ENCODE measurements at regions not wholly inside any gene's neighbourhood (a gene's known extent, or its start where the extent isn't known, plus 50 kb on each side); places are given as distances from the start of the nearest gene placed in this dataset.

DNA sequence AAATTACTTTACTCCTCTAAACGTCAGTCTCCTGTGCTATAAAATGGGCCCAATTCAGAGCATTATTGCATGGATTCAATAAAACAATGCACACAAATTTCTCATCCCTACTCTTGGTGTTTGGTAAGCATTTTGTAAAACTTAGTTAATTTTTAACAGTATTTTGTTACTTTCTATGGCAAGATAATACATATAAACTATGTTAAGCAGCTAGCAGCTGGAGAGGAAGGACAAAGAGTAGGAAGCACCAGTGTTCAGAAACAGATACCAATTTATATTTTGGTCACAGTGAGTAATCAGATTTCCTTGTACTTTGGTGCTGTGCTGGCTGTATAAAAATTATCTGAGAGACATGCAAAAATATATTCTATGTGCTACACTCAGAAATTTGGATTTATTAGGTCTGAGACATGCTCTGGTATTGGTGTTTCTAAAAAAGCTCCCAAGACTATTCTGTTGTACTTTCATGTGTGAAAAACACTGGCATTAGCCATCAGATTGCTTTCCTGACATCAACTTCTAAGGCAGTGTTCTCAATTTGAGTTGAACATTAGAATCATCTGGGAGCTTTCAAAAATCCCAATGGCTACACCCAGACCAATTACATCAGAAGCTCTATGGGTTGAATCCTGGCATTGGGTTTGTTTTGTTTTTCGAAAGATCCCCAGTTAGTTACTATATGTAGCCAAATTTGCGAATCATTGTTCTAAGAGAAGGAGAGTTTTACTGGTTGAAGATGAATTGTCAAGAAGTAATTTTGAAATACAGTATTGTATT lies 100.3 kb upstream of the C1orf87 start:
- DNase-seq (ENCODE audit: low spot score in 2 of 2), result no peak
- TF ChIP-seq, protein P1, sequence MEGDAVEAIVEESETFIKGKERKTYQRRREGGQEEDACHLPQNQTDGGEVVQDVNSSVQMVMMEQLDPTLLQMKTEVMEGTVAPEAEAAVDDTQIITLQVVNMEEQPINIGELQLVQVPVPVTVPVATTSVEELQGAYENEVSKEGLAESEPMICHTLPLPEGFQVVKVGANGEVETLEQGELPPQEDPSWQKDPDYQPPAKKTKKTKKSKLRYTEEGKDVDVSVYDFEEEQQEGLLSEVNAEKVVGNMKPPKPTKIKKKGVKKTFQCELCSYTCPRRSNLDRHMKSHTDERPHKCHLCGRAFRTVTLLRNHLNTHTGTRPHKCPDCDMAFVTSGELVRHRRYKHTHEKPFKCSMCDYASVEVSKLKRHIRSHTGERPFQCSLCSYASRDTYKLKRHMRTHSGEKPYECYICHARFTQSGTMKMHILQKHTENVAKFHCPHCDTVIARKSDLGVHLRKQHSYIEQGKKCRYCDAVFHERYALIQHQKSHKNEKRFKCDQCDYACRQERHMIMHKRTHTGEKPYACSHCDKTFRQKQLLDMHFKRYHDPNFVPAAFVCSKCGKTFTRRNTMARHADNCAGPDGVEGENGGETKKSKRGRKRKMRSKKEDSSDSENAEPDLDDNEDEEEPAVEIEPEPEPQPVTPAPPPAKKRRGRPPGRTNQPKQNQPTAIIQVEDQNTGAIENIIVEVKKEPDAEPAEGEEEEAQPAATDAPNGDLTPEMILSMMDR (IDR thresholded peaks at IDR 0.05), result no peak
- no peak for TF ChIP-seq POLR2A (IDR thresholded peaks at IDR 0.05)
- no peak overlapping the region for H3K4me3 ChIP-seq (ENCODE audit: low read depth, poor library complexity, severe bottlenecking)
- WGBS, 2 donors, result 76 to 81% methylated on average over 3 of the region's 3 CpGs
- intact Hi-C loops (cut with DNase I; ENCODE audit: low total_unique reads), result no loop called here

DNA sequence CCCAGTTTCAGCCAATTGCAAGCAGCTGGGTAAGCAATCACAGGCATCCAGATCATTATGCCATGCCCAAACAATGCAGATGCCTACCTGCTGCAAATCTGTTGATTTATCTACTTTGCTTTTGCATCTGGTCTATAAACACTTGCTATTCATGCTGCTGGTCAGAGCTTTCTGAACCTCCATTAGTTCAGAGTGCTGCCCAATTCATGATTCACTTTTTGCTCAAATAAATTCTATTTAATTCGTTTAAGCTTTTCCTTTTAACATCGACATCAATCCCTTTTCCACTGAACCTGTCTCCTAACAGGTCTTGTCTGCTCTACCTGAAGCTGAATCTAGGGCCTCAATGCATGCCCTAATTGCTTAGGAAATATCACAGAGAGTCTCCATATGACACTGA lies 99.4 kb upstream of the C1orf87 start:
- H3K4me3 ChIP-seq (ENCODE audit: low read depth, poor library complexity, severe bottlenecking), result no peak overlapping the region
- intact Hi-C loops (cut with DNase I; ENCODE audit: low total_unique reads), result no loop called here
- TF ChIP-seq, protein P1 (IDR thresholded peaks at IDR 0.05), result no peak
- TF ChIP-seq POLR2A (IDR thresholded peaks at IDR 0.05), result no peak
- WGBS, 2 donors, result 91 to 98% methylated on average over 2 of the region's 2 CpGs
- no peak for DNase-seq (ENCODE audit: low spot score in 2 of 2)

DNA sequence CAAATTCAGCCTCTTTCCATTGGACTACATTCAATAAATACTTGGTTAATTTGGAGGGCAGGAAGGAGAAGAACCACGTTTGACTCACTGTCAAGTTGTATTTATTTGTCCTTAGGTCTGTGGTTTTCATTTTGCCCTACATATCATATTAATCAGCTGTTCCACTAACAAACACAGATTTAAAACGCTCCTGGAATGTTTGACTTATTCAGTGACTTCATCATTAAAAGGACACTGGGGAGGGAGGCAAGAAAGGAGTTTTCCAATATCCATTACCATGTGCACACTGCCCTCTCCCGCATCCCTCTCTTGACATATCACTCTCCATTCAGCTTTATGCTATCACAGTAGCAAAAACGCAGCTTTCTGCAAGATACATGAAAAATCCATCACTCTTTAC lies 98.2 kb upstream of the C1orf87 start:
- H3K4me3 ChIP-seq (ENCODE audit: low read depth, poor library complexity, severe bottlenecking), result no peak overlapping the region
- TF ChIP-seq POLR2A (IDR thresholded peaks at IDR 0.05), result no peak
- TF ChIP-seq, protein P1 (IDR thresholded peaks at IDR 0.05), result no peak
- DNase-seq (ENCODE audit: low spot score in 2 of 2), result no peak
- 56 to 62% methylated on average over 4 of the region's 4 CpGs for WGBS, 2 donors
- intact Hi-C loops (cut with DNase I; ENCODE audit: low total_unique reads), result no loop called here

DNA sequence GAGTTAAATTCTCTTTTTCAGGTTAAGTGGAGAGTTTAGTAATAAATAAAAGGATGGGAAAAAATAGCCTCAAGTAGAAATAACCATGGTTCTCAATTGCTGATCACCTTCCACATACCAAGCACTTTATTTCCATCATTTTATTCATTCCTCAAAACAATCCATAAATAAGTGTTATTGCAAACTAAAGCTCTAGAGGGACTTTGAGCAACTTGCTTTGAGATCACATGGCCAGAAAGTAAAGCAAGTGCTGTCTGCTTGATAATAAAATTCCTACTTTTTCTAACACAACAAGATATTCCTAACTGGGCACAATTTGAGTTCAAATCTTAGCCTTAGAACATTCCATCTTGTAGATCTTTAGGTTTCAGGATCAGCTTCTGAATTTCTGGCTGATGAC lies 97.1 kb upstream of the C1orf87 start:
- DNase-seq (ENCODE audit: low spot score in 2 of 2), result no peak
- TF ChIP-seq, protein P1 (IDR thresholded peaks at IDR 0.05), result no peak
- TF ChIP-seq POLR2A (IDR thresholded peaks at IDR 0.05), result no peak
- no peak overlapping the region for H3K4me3 ChIP-seq (ENCODE audit: low read depth, poor library complexity, severe bottlenecking)
- intact Hi-C loops (cut with DNase I; ENCODE audit: low total_unique reads), result no loop called here

DNA sequence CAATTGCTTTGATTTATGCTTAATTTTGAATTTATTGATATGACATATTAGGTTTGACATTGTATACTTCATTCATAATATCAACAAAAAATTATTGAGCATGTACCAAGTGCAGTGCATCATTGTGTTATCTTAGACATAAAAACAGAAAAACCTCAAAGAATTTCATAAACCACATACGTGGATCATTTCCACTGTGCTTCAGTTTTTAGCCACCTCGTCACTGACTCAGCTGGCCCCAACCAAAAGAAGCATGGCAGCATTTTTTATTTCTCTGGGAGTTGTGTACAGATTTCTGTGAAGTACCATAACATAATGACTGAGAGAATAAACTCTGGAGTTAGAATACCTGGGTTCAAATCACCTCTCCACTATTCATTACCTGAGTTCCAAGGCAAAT lies 95.6 kb upstream of the C1orf87 start:
- no peak for TF ChIP-seq POLR2A (IDR thresholded peaks at IDR 0.05)
- TF ChIP-seq, protein P1 (IDR thresholded peaks at IDR 0.05), result no peak
- 77 to 80% methylated on average over 2 of the region's 2 CpGs for WGBS, 2 donors

DNA sequence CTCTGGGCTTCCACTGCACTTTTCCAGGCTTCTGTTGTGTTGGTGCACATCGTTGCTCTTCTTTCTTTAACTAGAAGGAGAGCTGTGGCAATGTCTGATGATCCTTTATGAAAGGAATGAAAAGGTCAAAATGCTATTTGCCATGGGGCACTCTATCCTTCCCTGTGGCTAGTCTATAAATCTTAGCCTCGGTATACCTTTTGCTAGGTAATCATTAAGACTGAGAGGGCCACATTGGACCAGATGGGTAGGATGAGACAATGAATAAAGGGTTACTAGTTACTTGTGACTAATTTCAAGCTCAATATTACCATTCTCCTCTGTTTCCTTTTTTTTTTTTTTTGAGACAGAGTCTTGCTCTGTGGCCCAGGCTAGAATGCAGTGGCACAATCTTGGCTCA lies 89.4 kb upstream of the C1orf87 start:
- no peak for TF ChIP-seq POLR2A (IDR thresholded peaks at IDR 0.05)
- TF ChIP-seq, protein P1 (IDR thresholded peaks at IDR 0.05), result no peak
- no peak for DNase-seq (ENCODE audit: low spot score in 2 of 2)
- H3K4me3 ChIP-seq (ENCODE audit: low read depth, poor library complexity, severe bottlenecking), result no peak overlapping the region
- WGBS, 2 donors, result 63 to 72% methylated on average over 2 of the region's 2 CpGs
- intact Hi-C loops (cut with DNase I; ENCODE audit: low total_unique reads), result no loop called here

More for the DNA sequence above, 95.6 kb upstream of the C1orf87 start:
- no peak overlapping the region for H3K4me3 ChIP-seq (ENCODE audit: low read depth, poor library complexity, severe bottlenecking)
- no peak for DNase-seq (ENCODE audit: low spot score in 2 of 2)
- intact Hi-C loops (cut with DNase I; ENCODE audit: low total_unique reads), result no loop called here

Measured in lower leg skin (tissue), 4 donors.